Prostate gland (tissue), 2 donors: ENCODE measurements at regions not wholly inside any gene's neighbourhood (a gene's known extent, or its start where the extent isn't known, plus 50 kb on each side); places are given as distances from the start of the nearest gene placed in this dataset.

ENCODE experiments used
- DNase-seq: peaks from one replicate; pipeline ENCODE4 v3.0.0-alpha.2; 2019; ENCODE audit warnings: low spot score
- H3K27ac ChIP-seq, 2 donors: fragments of 200-600 bp; sonication (generic); 2 replicates each; pipeline ENCODE4 v1.5.1; 2017 to 2019
- H3K27me3 ChIP-seq: fragments of 200-600 bp; sonication (generic); replicated peaks from 2 replicates; pipeline ENCODE4 v1.5.1; 2019; ENCODE audit not compliant: insufficient read depth
- H3K36me3 ChIP-seq, 2 donors: fragments of 200-600 bp; sonication (generic); 1 replicate in 1 of 2; 2 replicates in 1 of 2; pipeline versions ENCODE4 v1.5.1 to v1.8.1; 2017 to 2019
- H3K4me1 ChIP-seq: fragments of 200-600 bp; sonication (generic); replicated peaks from 2 replicates; pipeline ENCODE4 v1.5.1; 2019
- H3K4me3 ChIP-seq, 2 donors: fragments of 200-600 bp; sonication (generic); 2 replicates each; pipeline ENCODE4 v1.5.1; 2017 to 2019
- H3K9me3 ChIP-seq: fragments of 200-600 bp; sonication (generic); 2 replicates; pipeline ENCODE4 v1.5.1; 2017
- CTCF ChIP-seq, 4 experiments: fragments of 200-600 bp in 2 of 4; fragments of 450-650 bp in 2 of 4; sonication (generic) in 2 of 4; IDR thresholded peaks; 1 replicate in 3 of 4; 2 replicates in 1 of 4; pipeline ENCODE4 v1.5.1; 2016 to 2019; ENCODE audit warnings: antibody characterized with exemption in 4 of 4, mild to moderate bottlenecking in 2 of 4, moderate library complexity in 2 of 4
- POLR2A ChIP-seq: fragments of 450-650 bp; IDR thresholded peaks from one replicate; pipeline ENCODE4 v1.6.1; 2016; ENCODE audit warnings: antibody characterized with exemption, mild to moderate bottlenecking
- POLR2AphosphoS5 ChIP-seq: sonication (generic); formaldehyde crosslinking; IDR thresholded peaks from one replicate; pipeline ENCODE4 v1.6.1; 2017; ENCODE audit warnings: antibody characterized with exemption
- WGBS: methylation state at CpG from one replicate; pipeline ENCODE4 v1.1.5; 2018; 5-methylcytosine and 5-hydroxymethylcytosine counted together
- intact Hi-C: fragments of 100-400 bp; cut with DNase I; formaldehyde crosslinking; loops from one replicate; pipeline ENCODE4 v1.14.2; 2022

GRCh38 chr5:67817652-67818051 is 397.9 kb upstream of the PIK3R1 start:
- TF ChIP-seq CTCF (IDR thresholded peaks at IDR 0.05), result no peak
- no peak for TF ChIP-seq POLR2A
- TF ChIP-seq POLR2AphosphoS5, result no peak
- H3K4me1 ChIP-seq, result peaks cover 9% of the 10 kb centered on the region
- H3K9me3 ChIP-seq, result no peaks in the 10 kb centered on the region
- no peaks in the 10 kb centered on the region for H3K27me3 ChIP-seq
- WGBS, result 90% methylated on average over 14 of the region's 14 CpGs
- peak overlapping the region in 1 of 2 donors; percentile 8 for H3K4me3 ChIP-seq
- no peak for DNase-seq
- H3K27ac ChIP-seq, result no peak overlapping the region
- intact Hi-C loops, result no loop called here
- H3K36me3 ChIP-seq, result no peaks in the 10 kb centered on the region

DNA sequence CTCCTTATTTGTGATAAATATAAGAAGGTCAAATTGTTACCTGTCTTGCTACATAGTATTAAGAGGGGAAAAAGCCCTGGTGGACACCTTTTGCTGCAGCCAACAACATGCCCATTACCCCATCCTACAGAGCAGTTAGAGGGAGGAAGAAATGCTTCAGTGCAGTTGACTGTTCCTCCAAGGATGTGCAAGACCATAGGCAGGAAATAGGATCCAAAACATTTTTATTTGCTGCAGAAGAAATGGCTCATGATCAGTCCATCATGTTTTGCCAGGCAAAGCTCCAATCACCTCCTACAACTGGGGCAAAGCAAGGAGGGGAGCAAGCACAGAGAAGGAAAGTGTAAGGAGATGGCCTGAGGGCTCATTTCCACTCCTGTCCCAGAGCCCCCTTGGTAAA is 399.1 kb upstream of the PIK3R1 start:
- intact Hi-C loops, result no loop called here

DNA sequence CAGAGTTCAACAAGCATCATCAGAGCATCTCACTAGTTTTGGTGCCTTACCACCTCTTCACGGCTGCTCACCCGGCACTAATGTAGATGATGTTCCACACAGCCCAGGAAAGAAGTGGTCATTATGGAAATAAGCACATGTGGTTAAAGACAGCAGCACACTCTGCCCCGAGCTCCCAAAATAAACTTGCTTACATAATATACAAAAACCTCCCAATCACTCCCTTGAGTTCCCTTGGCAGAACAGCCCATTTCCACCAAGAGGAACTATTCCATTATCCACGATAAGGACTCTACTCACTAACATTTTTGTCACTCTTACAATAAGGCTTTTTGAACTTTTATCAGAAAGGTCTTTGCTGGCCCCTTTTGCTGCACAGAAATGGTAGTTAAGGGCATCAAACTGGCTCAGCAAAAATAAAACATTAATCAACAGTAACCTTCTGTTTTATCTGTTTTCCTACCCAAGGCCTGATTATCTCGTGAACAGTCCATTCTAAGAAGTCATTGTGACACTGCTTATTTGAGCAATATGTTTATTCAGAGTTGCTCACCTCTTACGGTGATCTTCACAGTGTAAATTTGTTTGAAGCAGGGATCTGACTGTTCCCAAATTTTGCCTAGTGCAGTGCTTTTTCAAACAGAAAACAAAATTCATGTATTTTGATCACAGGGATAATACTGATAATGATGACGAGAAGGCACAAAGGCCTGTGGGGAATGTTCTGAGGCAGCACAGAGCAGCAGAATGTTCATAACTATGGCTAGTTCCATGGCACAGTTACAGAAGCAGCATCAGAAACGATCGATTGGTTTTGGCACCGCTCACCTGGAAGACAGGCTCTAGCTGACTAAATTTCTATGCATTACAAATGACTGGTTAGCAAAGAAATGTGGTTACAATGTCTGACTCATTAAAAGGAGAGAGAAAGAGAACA is 399.8 kb upstream of the PIK3R1 start:
- intact Hi-C loops, result no loop called here
- WGBS, result 44% methylated on average over 10 of the region's 10 CpGs
- Histone ChIP-seq H3K4me1 (peaks cover 9% of the 10 kb centered on the region), H3K27ac (peak overlapping the region; percentile 37 to 63), H3K4me3 (no peak overlapping the region), H3K27me3 (no peaks in the 10 kb centered on the region), H3K36me3 (no peaks in the 10 kb centered on the region), H3K9me3 (no peaks in the 10 kb centered on the region)
- peak; percentile 13 for DNase-seq
- TF ChIP-seq CTCF (IDR thresholded peaks at IDR 0.05) (no peak), POLR2AphosphoS5 (peak; percentile 50)

More for the DNA sequence above, 399.1 kb upstream of the PIK3R1 start:
- peaks cover 9% of the 10 kb centered on the region for H3K4me1 ChIP-seq
- TF ChIP-seq POLR2AphosphoS5 (no peak), POLR2A (no peak), CTCF (IDR thresholded peaks at IDR 0.05) (no peak)
- H3K27ac ChIP-seq, result peak overlapping the region; percentile 37 to 63
- no peaks in the 10 kb centered on the region for H3K36me3 ChIP-seq
- no peaks in the 10 kb centered on the region for H3K9me3 ChIP-seq
- DNase-seq, result no peak
- no peaks in the 10 kb centered on the region for H3K27me3 ChIP-seq
- H3K4me3 ChIP-seq, result no peak overlapping the region

GRCh38 chr5:67814569-67815311 is 400.8 kb upstream of the PIK3R1 start:
- Histone ChIP-seq H3K4me1 (peaks cover 9% of the 10 kb centered on the region), H3K9me3 (no peaks in the 10 kb centered on the region), H3K27ac (peak overlapping the region; percentile 37 to 63), H3K36me3 (no peaks in the 10 kb centered on the region), H3K4me3 (no peak overlapping the region), H3K27me3 (no peaks in the 10 kb centered on the region)
- 35% methylated on average over 3 of the region's 3 CpGs for WGBS
- TF ChIP-seq POLR2AphosphoS5 (peak; percentile 56), POLR2A (no peak), CTCF (IDR thresholded peaks at IDR 0.05) (no peak)
- no peak for DNase-seq
- intact Hi-C loops, result no loop called here
